ENCODE measurements at regions not wholly inside any gene's neighbourhood (a gene's known extent, or its start where the extent isn't known, plus 50 kb on each side); places are given as distances from the start of the nearest gene placed in this dataset.
"Not testable (repeated sequence)": the region's sequence is repeated elsewhere in the genome, so short reads cannot be mapped to it uniquely, and the experiment has no call there.

GRCh38 chr4:128682942-128683666 lies 126.4 kb upstream of the JADE1 start:
- ChIA-PET CTCF (no interaction called here), POLR2A (no interaction called here)
- intact Hi-C loops (cut with micrococcal nuclease) = no loop called here
- no peak for TF ChIP-seq CTCF (IDR thresholded peaks at IDR 0.05; ENCODE audit: unreplicated experiment)
- Mint-ChIP-seq H3K4me3 (ENCODE audit: unreplicated experiment) (no peak overlapping the region), H3K36me3 (ENCODE audit: insufficient read depth, unreplicated experiment) (no peaks in the 10 kb centered on the region), H3K9me3 (ENCODE audit: unreplicated experiment) (no peaks in the 10 kb centered on the region), H3K27me3 (ENCODE audit: insufficient read depth, unreplicated experiment) (no peaks in the 10 kb centered on the region), H3K4me1 (ENCODE audit: insufficient read depth, unreplicated experiment) (no peaks in the 10 kb centered on the region), H3K27ac (ENCODE audit: low read depth, unreplicated experiment) (no peak overlapping the region)
- no TSS peak for BruUV-seq (replicated peaks)
- DNase-seq (ENCODE audit: unreplicated experiment) = no peak

- intact Hi-C loops (cut with micrococcal nuclease) = no loop called here
- Mint-ChIP-seq H3K4me3 (ENCODE audit: unreplicated experiment) (no peak overlapping the region), H3K36me3 (ENCODE audit: insufficient read depth, unreplicated experiment) (no peaks in the 10 kb centered on the region), H3K9me3 (ENCODE audit: unreplicated experiment) (no peaks in the 10 kb centered on the region), H3K27ac (ENCODE audit: low read depth, unreplicated experiment) (no peak overlapping the region), H3K27me3 (ENCODE audit: insufficient read depth, unreplicated experiment) (no peaks in the 10 kb centered on the region), H3K4me1 (ENCODE audit: insufficient read depth, unreplicated experiment) (no peaks in the 10 kb centered on the region)
- no TSS peak for BruUV-seq (replicated peaks)
- ChIA-PET POLR2A (interaction anchor here (0.7 kb wide), 1 partner anchor 805 kb away, joined by 4 read pairs; no protein-coding TSS in a partner anchor), CTCF (interaction anchor here (1.1 kb wide), 1 partner anchor 11 kb away, joined by 3 read pairs; no protein-coding TSS in a partner anchor)
- no peak for TF ChIP-seq CTCF (IDR thresholded peaks at IDR 0.05; ENCODE audit: unreplicated experiment)
- DNase-seq (ENCODE audit: unreplicated experiment) = no peak
Measured at GRCh38 chr4:128676095-128676494, 133.4 kb upstream of the JADE1 start.

GRCh38 chr4:128675083-128675482 lies 134.4 kb upstream of the JADE1 start:
- TF ChIP-seq CTCF (IDR thresholded peaks at IDR 0.05; ENCODE audit: unreplicated experiment) = no peak
- no peak for DNase-seq (ENCODE audit: unreplicated experiment)
- CTCF ChIA-PET = no interaction called here

GRCh38 chr4:128673159-128673558 lies 136.3 kb upstream of the JADE1 start:
- H3K4me3 Mint-ChIP-seq (ENCODE audit: unreplicated experiment); H3K9me3 Mint-ChIP-seq (ENCODE audit: unreplicated experiment); intact Hi-C loops (cut with micrococcal nuclease); H3K27me3 Mint-ChIP-seq (ENCODE audit: insufficient read depth, unreplicated experiment); H3K36me3 Mint-ChIP-seq (ENCODE audit: insufficient read depth, unreplicated experiment); DNase-seq (ENCODE audit: unreplicated experiment); H3K27ac Mint-ChIP-seq (ENCODE audit: low read depth, unreplicated experiment); CTCF ChIA-PET; BruUV-seq (replicated peaks); H3K4me1 Mint-ChIP-seq (ENCODE audit: insufficient read depth, unreplicated experiment); POLR2A ChIA-PET: not testable (repeated sequence)

More at GRCh38 chr4:128675083-128675482, 134.4 kb upstream of the JADE1 start:
- no peaks in the 10 kb centered on the region for H3K4me1 Mint-ChIP-seq (ENCODE audit: insufficient read depth, unreplicated experiment)
- no peaks in the 10 kb centered on the region for H3K36me3 Mint-ChIP-seq (ENCODE audit: insufficient read depth, unreplicated experiment)
- H3K9me3 Mint-ChIP-seq (ENCODE audit: unreplicated experiment) = no peaks in the 10 kb centered on the region
- H3K27ac Mint-ChIP-seq (ENCODE audit: low read depth, unreplicated experiment) = no peak overlapping the region
- no peak overlapping the region for H3K4me3 Mint-ChIP-seq (ENCODE audit: unreplicated experiment)
- intact Hi-C loops (cut with micrococcal nuclease) = no loop called here
- no peaks in the 10 kb centered on the region for H3K27me3 Mint-ChIP-seq (ENCODE audit: insufficient read depth, unreplicated experiment)
- BruUV-seq (replicated peaks) = no TSS peak
- POLR2A ChIA-PET = no interaction called here

GRCh38 chr4:128672596-128672995 lies 136.9 kb upstream of the JADE1 start:
- H3K27ac Mint-ChIP-seq (ENCODE audit: low read depth, unreplicated experiment); CTCF ChIA-PET; H3K27me3 Mint-ChIP-seq (ENCODE audit: insufficient read depth, unreplicated experiment); H3K4me1 Mint-ChIP-seq (ENCODE audit: insufficient read depth, unreplicated experiment); H3K4me3 Mint-ChIP-seq (ENCODE audit: unreplicated experiment); DNase-seq (ENCODE audit: unreplicated experiment); intact Hi-C loops (cut with micrococcal nuclease); H3K36me3 Mint-ChIP-seq (ENCODE audit: insufficient read depth, unreplicated experiment); BruUV-seq (replicated peaks); H3K9me3 Mint-ChIP-seq (ENCODE audit: unreplicated experiment); POLR2A ChIA-PET: not testable (repeated sequence)

All from MCF 10A (cell line).